ENCODE measurements at regions not wholly inside any gene's neighbourhood (a gene's known extent, or its start where the extent isn't known, plus 50 kb on each side); places are given as distances from the start of the nearest gene placed in this dataset.
"Not testable (repeated sequence)": the region's sequence is repeated elsewhere in the genome, so short reads cannot be mapped to it uniquely, and the experiment has no call there.

- no peak for DNase-seq
Measured at GRCh38 chr7:13235436-13235835, 548.0 kb downstream of the ARL4A start.

- no peak for DNase-seq
Measured at GRCh38 chr7:13236026-13236425, 548.6 kb downstream of the ARL4A start.

DNA sequence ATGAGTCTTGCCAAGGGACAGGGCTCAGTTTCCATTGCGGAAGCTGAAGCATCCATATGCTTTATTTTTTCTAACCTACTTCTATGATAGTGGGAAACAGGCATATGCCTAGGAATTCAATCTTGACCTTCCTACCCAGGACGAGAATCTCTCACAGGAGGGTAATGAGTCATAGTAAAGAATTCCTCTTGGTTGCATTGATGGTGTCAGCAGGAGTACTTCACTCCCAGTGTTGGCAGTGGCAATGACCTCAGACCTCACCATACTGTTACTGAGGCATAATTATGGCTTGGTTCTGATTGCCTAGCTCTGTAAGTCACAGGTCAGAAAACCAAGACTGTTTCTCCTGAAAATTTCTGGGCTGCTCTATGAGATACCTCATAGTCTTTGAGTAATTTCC is 552.9 kb downstream of the ARL4A start:
- peak; percentile 34 for DNase-seq

DNA sequence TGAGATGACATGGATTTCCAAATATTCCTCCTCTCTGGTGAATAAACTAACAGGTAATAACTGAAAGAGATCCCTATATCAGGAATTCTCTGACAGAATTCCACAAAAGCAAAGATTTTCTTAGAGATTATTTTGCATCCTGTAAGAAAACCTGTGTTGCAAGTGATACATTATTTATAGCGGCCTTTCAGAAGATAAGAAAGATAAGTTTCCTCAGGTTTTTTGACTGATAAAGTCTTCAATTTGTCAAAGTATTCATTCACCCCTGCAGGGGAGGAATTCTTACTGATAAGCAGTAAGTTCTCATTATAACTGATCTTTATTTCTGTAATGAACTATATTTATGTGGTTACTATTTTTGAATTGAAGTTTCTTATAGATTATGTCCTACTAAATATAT is 554.0 kb downstream of the ARL4A start:
- no peak for DNase-seq

GRCh38 chr7:13257661-13258060 is 570.2 kb downstream of the ARL4A start:
- DNase-seq, result peak; percentile 22

DNA sequence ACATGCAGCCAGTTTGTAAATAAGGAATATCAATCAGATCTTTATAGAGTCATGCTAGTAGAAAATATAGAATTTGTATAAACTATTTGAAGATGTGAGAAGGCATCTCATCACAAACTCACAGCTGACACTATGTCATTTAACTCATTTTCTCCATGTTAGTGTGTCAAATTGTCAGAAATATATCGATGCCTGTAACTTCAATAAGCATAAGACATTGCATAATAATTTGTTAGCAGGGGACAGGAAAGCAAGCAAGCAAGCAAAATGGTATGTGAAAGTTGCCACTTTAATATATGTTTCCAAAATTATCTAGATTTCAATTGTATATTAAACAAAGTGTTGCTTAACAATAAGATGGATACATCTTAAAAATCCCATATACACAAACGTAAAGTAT is 571.0 kb downstream of the ARL4A start:
- DNase-seq, result no peak

- DNase-seq, result no peak
Measured at GRCh38 chr7:13259930-13260329, 572.5 kb downstream of the ARL4A start.

DNA sequence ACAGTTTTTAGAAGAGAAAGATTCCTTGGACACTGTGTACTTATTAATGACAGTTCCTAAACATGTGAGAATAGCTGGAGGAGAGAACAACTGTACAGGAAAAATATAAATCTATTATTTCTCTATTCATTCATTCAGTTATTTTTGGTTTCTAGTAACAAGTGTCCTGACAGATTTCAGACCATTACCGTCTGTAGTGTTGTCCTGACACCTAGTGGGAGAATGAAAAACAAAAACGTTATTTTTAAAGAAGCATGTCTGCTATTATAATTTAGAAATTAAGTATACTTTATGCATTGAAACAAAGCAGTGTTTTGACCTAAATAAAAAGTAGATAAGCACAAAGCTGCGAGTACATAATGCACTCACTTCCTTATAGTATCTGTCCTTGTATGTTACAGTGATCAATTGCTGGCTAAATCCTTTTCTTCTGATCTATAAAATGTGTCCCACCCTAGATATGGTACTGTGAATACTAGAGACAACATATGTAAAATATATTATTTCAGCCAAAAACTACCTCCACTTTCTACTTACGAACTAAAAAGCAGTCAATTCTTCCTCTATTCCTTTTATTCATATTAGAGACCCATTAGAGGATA is 575.6 kb downstream of the ARL4A start:
- DNase-seq, result peak; percentile 24

DNA sequence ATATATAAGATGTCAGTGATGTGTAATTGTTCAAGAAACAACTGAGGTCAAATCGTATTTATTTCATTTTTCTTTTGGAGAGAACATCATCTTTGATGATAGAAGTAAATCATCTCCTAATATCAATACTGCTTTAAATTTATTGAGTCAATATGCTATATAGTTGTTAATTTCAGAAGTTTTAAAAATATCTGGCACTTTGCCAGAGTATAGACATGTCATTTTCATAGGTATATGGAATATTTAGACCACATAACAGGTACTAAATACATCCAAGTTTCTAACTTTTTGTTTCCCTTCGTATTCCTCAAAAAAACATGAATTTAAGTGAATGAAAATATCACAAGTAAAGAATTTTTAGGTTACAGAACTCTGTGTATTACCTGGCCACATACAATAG is 577.8 kb downstream of the ARL4A start:
- no peak for DNase-seq

GRCh38 chr7:13274205-13274604 is 586.8 kb downstream of the ARL4A start:
- DNase-seq, result not testable (repeated sequence)

GRCh38 chr7:13276977-13277376 is 589.5 kb downstream of the ARL4A start:
- no peak for DNase-seq

DNA sequence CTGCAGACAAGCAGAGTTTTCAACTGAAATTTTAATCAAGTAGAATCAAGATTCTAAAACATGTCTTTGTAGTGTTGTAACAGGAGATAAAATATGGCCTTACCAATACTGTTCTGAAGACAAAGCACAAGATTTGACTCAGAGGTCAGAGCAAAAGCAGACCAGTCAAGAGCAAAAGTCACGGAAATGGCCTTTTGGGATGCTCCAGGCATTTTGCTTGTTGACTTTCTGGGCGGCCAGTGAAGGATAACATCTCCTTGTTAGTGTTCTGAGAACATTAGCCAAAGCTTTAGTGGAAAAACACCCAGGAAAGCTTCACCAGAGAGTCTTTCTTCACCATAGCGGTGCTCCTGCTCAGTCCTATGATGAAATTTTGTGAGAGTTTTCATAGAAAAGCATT is 590.6 kb downstream of the ARL4A start:
- DNase-seq, result no peak

DNA sequence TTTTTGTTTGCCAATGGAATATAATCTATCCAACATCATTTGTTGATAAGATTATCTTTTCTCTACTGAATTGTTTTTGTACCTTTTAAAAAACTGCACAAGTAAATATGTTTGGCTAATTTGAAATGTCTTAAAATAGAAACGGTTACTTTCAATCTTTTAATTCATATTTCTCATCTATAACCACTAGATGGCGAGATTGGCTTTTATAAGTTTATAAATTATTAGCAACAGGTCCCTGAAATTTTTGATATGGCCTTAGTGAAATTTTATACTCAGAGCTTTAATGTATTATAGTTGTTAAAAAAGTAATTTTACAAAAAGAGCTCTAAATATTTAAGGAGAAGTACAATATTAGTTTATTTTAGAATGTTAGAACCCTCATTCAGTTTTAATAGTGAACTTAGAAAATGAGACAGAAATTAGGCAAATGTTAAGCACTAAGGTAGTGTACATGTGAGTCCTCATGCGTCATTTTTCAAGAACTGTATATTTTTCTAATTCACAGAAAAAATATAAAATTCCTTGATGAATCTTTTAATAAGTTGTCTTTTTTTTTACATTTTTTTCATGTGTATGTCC is 592.5 kb downstream of the ARL4A start:
- peak; percentile 6 for DNase-seq

- DNase-seq, result peak; percentile 28
Measured at GRCh38 chr7:13282377-13282980, 595.0 kb downstream of the ARL4A start.

- no peak for DNase-seq
Measured at GRCh38 chr7:13286916-13287315, 599.5 kb downstream of the ARL4A start.

- DNase-seq, result peak; percentile 3
Measured at GRCh38 chr7:13288516-13288915, 601.1 kb downstream of the ARL4A start.

DNA sequence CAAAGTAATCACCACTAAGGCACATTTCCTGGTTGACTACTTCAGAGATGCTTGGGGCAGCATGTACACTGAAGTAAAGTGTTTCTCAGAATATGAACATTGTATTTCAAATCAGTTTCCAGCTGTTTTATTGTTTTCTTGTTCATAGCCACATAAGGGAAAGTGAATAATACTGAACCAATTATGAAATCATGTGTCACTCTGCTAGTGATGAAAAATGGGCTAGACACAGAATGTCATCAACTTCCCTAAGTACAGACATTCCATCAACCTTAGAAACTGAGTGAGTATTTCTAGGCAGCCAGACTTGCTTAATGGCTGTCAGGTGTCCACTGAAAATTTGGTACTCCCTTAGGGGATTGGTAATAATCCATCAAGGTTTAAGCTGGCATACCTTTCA is 603.5 kb downstream of the ARL4A start:
- DNase-seq, result peak; percentile 69

GRCh38 chr7:13293264-13294002 is 606.0 kb downstream of the ARL4A start:
- DNase-seq, result peak; percentile 41

DNA sequence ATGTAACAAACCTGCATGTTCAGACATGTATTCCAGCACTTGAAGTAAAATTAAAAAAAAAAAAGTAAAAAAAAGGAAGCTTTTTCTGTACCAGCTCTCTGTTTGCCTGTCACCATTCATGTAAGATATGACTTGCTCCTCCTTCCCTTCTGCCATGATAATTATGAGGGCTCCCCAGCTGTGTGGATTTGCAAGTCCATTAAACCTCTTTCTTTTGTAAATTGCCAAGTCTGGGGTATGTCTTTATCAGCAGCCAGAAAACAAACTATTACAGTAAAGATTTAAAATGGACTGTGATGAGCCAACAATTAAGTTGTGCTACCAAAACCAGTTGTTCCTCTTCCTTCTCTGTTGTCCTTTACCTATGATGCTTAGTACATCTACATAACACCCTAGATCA is 619.6 kb downstream of the ARL4A start:
- DNase-seq, result no peak

DNA sequence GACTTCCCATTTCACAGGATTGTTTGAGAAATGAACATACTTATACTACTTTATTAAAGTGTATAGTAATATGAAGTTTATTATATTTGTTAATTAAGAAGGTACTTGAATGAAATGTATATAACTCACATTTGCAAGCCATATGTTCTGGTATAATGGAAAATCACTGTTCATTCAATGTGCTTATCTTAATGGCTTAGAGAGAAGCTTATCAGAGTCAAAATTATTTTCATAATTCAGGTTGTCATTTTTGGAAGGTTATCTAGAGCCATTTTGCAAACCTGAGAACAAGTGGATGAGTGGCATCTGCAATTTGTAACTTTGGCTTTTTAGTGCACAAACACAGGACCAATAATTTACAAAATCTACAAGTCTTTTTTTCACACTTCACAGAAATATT is 621.0 kb downstream of the ARL4A start:
- no peak for DNase-seq

GRCh38 chr7:13309535-13309934 is 622.1 kb downstream of the ARL4A start:
- no peak for DNase-seq

- no peak for DNase-seq
Measured at GRCh38 chr7:13312307-13312706, 624.9 kb downstream of the ARL4A start.

DNA sequence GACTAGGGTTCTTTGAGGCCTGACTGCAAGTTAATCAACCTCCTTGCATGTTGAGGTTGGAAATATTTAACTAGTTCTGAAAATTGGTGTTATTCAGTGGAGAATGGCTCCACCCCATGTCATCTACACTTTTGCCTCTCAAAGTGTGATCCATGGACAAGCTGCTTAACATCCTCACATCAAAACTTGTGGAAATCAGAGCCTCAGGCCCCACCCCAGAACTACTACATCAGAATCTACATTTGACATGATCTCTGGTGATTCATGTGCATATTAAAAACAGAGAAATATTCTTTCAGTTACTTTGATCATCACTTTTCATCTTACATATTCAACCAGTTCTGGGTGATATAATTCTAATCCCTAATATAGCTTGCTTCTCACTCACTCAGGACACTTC is 632.9 kb downstream of the ARL4A start:
- no peak for DNase-seq

DNA sequence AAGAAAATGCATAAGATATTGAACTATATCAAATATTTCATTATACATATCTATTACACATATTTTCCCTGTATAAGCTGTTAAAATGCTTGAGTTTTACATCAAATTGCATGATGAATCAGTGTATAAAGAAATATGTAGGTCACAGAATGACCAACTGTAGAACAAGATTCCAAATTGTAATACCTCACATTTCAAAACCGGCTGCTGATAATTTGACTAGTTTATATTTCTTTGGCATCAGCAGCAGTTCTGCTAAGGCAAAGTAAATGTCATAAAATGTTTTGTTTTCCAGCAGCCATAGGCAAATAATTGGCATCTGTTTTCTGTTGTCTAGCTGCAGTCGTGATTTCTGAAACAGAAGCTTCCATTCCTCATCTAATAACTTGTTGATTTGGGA is 633.9 kb downstream of the ARL4A start:
- peak; percentile 17 for DNase-seq
